GM21717 (cell line): ENCODE measurements at regions not wholly inside any gene's neighbourhood (a gene's known extent, or its start where the extent isn't known, plus 50 kb on each side); places are given as distances from the start of the nearest gene placed in this dataset.
A peak's percentile ranks its signal among the peaks of the same experiment; 100 is the strongest.

Experiments used
- ATAC-seq: cut with Tn5 transposase; IDR thresholded peaks from one replicate; pipeline ENCODE4 v1.9.1; 2021; ENCODE audit warnings: mild to moderate bottlenecking, moderate library complexity; ENCODE audit not compliant: unreplicated experiment

DNA sequence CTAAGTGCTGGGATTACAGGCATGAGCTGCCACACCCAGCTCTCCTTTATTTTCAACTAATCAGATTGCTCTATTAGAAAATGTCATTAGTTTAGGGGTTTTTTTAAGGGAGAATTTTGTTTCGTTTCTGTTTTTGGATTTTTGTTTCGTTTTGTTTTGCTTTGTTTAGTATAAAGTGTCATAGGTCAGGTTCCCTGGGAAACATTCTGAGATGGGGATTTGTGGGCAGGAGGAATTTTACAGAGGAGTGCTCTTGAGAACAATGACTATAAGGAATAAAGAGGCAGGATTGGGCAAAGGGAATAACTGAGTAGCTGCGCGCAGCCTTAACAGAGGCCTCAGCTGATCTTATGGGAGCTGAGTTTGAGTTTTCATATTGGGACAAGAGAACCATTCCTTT lies 86.8 kb upstream of the NR2F2 start:
- no peak for ATAC-seq

DNA sequence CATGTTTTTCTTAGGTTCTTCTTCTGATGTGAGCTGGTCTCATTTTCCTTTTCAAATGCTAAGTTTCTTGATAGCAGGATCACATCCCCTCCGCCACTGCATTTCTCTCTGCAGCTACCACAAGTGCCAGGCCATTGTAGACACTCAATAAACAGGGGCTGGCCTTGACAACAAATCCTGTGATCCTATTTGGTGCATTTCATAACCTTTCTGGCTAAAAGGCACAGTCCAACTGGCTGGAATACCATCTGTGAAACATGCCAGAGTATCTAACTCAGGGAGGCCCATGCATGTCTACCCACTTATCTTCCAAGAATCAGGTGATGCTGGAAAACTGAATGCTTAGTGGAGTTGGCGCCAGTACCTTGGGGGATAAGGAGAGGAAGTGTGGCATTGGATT lies 85.2 kb upstream of the NR2F2 start:
- no peak for ATAC-seq

DNA sequence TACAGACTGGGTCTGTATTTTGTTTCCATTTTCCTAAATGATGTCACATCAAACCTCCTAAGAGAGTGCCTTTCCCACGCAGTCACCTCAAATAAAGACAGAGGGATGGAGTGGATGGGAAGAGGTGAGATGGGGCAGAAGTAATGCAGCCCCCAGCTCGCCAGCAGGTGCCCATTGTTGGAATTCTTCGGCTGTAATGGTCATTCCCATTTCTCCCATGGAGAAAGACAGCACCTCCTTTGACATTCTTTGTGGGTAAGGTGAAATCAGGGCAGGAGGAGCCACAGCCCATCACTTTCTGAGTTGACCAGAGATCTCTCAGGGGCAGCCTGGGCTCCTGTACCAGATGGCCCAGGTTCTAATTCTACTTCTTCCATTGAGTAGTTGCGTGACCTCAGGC lies 84.4 kb upstream of the NR2F2 start:
- no peak for ATAC-seq

GRCh38 chr15:96247621-96248305 lies 82.7 kb upstream of the NR2F2 start:
- ATAC-seq: no peak

DNA sequence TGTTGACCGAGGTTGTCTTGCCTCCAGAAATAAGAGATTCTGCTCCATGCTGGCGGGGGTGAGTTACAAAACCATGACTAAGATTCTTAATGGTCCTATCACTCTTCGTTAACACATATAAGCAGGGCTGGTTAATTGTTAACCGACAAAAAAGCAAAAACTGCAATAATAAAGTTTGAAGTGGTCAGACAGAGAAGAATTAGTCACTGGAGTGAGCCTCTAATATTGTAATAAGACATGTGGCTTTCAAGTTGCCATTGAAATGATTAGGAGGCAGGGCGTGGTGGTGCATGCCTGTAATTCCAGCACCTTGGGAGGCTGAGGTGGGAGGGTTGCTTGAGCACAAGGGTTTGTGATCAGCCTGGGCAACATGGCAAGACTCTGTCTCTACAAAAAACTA lies 78.4 kb upstream of the NR2F2 start:
- no peak for ATAC-seq

GRCh38 chr15:96253006-96253747 lies 77.3 kb upstream of the NR2F2 start:
- no peak for ATAC-seq

- ATAC-seq: no peak
Measured at GRCh38 chr15:96254173-96254572, 76.3 kb upstream of the NR2F2 start.

GRCh38 chr15:96255599-96255998 lies 74.9 kb upstream of the NR2F2 start:
- ATAC-seq: no peak

- peak; percentile 78 for ATAC-seq
Measured at GRCh38 chr15:96261575-96262034, 68.9 kb upstream of the NR2F2 start.

- ATAC-seq: no peak
Measured at GRCh38 chr15:96262097-96262496, 68.4 kb upstream of the NR2F2 start.

DNA sequence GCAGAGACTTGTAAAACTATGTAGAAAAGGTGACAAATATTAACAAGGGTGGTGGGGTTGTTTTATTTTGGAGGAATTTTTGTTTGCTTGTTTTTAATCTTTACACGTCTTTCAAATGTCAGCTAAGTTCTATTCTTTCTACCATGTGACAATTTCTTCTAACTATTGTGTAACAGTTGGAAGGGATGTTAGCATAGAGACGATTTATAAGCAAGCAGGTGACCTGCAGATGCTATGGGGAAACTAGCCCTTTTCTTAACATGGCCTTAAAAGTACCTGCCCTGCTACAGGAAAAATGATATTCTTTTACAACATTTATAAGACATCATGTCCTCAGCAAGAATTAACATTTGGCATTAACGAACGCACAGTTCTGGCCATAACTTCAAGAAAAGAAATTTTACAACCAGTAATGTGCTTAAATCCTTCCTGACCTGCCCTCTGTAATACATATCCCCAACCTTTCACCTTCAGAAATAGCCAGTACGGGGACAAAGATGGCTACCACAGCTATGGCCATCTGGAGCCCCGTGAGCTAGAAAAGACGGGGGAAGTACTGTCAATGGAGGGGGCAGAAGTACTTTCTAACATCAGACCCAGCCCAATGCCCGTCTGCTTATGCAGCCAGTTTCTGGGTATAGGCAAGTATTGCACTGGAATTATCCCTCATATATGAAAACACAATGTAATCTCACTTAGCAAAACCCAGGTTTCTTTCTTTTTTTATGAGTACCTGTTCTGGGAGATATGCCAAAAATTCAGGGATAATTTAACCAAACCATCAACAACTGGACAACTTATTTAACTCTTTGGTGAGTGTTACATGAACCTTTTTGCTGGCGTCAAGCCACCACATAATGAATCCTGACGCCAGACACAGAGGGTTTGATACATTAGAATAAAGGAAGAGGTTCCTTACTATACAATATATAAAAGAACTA lies 67.7 kb upstream of the NR2F2 start:
- ATAC-seq: no peak

- ATAC-seq: no peak
Measured at GRCh38 chr15:96264351-96264798, 66.1 kb upstream of the NR2F2 start.

DNA sequence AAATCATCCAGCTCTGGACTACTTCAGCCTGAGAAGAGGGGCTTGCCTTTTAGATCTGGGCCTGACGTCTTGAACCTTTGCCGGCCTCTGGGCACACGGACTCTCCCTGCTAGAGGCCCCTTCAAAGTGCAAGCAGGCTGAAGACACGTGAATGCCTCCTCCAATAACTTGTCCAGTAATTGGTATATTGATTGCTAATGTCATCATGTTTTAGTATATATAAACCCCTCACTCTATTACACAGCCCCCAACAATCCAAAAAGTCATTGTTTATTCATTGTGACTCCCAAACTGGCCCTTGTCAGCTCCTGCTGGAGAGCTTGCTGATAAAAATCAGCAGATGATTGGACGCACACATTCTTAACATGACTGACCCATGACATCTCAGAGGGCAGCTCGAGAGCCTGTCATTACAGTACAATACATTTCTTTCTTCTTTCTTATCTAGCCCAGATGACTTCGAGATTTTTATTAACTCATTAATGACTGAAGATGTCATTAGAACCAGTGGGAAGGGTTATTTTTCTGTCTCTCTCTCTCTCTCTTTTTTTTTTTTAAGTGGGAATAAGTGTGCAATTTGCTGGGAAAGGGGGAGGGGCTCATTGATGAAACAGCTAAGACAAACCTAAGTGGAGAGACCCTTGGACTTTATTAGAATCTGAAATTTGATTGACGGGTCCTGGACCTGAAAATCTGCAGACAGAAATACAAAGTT lies 65.5 kb upstream of the NR2F2 start:
- no peak for ATAC-seq

- no peak for ATAC-seq
Measured at GRCh38 chr15:96266456-96266855, 64.0 kb upstream of the NR2F2 start.

DNA sequence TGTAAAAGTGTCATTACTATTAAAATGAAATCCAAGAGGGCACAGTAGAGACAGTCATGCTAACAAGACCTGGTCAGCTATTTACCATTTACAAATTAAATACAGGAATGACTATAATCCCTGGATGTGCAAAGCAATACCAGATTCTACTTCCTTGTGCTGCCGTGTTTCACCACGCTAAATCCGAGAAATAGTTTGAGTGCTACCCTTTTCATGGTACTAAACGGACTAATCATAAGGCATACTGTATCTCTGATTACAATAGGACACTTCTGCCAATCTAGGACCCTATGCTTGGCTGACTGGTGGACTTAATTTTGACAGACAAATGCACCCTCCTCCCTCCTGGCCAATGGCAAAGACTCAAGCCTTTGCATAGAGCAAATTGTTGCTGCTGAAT lies 63.0 kb upstream of the NR2F2 start:
- no peak for ATAC-seq

GRCh38 chr15:96268442-96269204 lies 61.9 kb upstream of the NR2F2 start:
- ATAC-seq: no peak

GRCh38 chr15:96270581-96271172 lies 59.8 kb upstream of the NR2F2 start:
- no peak for ATAC-seq

DNA sequence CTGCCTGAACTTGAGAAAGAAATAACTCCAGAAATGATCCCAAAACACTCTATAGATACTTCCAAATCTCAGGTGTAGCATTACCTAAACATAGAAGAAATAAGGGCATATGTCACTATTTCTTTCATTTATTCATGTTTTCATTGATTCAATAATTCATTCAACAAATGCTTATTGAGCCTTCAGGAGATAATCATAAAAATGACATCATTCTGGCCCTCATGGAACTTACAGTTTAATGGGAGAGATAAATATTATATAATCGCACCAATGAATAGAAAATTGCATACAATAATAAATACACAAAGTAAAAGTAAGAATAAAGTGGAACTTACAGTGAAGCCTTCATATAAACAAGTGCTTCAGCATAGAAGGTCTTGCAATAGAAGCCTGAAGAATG lies 58.1 kb upstream of the NR2F2 start:
- ATAC-seq: no peak

- no peak for ATAC-seq
Measured at GRCh38 chr15:96273317-96274086, 57.0 kb upstream of the NR2F2 start.
